ENCODE measurements at regions not wholly inside any gene's neighbourhood (a gene's known extent, or its start where the extent isn't known, plus 50 kb on each side); places are given as distances from the start of the nearest gene placed in this dataset.

DNA sequence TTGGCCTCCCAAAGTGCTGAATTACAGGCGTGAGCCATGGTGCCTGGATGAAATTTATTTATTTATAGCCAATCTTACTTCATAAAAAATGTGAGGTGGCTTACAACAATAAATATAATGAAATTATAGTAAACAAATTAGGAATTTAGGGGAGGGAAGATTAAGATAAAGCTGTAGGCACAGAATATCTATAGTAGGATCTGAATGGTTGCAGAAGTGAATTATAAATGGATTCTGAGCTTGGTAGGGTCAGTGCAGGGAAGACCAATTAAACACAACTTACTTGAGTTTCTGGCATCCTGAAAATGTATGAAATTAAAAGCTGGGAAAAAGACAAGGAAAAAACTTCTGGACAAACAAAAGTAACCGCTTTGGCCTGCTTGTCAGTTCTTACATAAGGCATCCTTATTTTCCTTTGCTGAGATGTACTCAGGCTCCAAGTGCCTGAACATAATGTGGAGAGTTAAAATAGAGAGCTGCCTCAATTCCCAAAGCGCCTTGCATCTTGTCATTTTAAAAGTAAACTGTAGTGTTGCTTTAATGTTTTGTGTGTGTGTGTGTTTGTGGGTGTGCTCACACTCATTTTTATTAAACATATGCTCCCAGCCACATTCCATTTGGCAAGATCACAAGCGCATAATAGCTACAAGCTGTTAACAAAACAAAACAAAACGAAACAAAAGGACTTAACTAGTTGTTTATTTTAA is 247.3 kb downstream of the S1PR1 start (continued):
- TF ChIP-seq ASH2L (IDR thresholded peaks at IDR 0.05; ENCODE audit: low read length) (no peak), PHF8 (conservative IDR thresholded peaks at IDR 0.05; ENCODE audit: low read depth, low read length) (no peak)
